ENCODE measurements at regions not wholly inside any gene's neighbourhood (a gene's known extent, or its start where the extent isn't known, plus 50 kb on each side); places are given as distances from the start of the nearest gene placed in this dataset.

- no peak for DNase-seq (ENCODE audit: extremely low read depth in 1 of 4, low spot score in 3 of 4)
- ATAC-seq: no peak
- intact Hi-C loops (cut with micrococcal nuclease): no loop called here
- in situ Hi-C loops (cut with MboI): no loop called here
- peaks cover 18 to 29% of the 10 kb centered on the region in 2 experiments for H3K27me3 ChIP-seq (ENCODE audit: control insufficient read depth in 2 of 2, insufficient read depth in 2 of 2, low read length in 2 of 2)
- H4K20me1 ChIP-seq (replicated peaks; ENCODE audit: control insufficient read depth, insufficient read depth, low read length): no peaks in the 10 kb centered on the region
- H3K4me3 ChIP-seq: no peak overlapping the region
- no peaks in the 10 kb centered on the region for H3K9me3 ChIP-seq (replicated peaks; ENCODE audit: control insufficient read depth, insufficient read depth, low read depth, low read length)
- no peaks in the 10 kb centered on the region for H3K9me1 ChIP-seq (ENCODE audit: control insufficient read depth, insufficient read depth, low read length)
- H3K4me2 ChIP-seq (ENCODE audit: insufficient read depth, low read length): no peak overlapping the region
- H3K79me2 ChIP-seq (ENCODE audit: control insufficient read depth, insufficient read depth, low read length): no peaks in the 10 kb centered on the region
- no peak overlapping the region for H3K27ac ChIP-seq (ENCODE audit: extremely low read depth, low read depth, low read length)
- CTCF ChIA-PET (ENCODE audit: low intra/inter-chr PET ratio): no interaction called here
- WGBS (ENCODE audit: insufficient coverage, low coverage, missing lambda C conversion rate): 36% methylated on average over 29 of the region's 58 CpGs
- peak overlapping the region; percentile 58; the same call in 1 of the 2 replicates for H2AFZ ChIP-seq (ENCODE audit: low read depth, low read length)
- H3K4me1 ChIP-seq (replicated peaks in 1 of 2; ENCODE audit: control insufficient read depth in 2 of 2, insufficient read depth in 2 of 2, low read length in 2 of 2): peaks cover 7 to 15% of the 10 kb centered on the region in 2 experiments; a peak in 4 of 5 replicates
- BruUV-seq (replicated peaks): no TSS peak
- H3K9ac ChIP-seq (ENCODE audit: insufficient read depth in 1 of 2, low read depth in 2 of 2, low read length in 2 of 2): no peak overlapping the region; a peak in 1 of 4 replicates
- no peak for FAIRE-seq
- POLR2A ChIA-PET: no interaction called here
- TF ChIP-seq ZNF232 (CRISPR knock-in tag; IDR thresholded peaks at IDR 0.05) (no peak), SMAD3 (CRISPR knock-in tag; conservative IDR thresholded peaks at IDR 0.05) (no peak), E2F4 (CRISPR knock-in tag; IDR thresholded peaks at IDR 0.05; ENCODE audit: low read depth) (no peak), PCBP1 (IDR thresholded peaks at IDR 0.05; ENCODE audit: low read depth, low read length, poor library complexity, severe bottlenecking) (peak; percentile 36)
- no peaks in the 10 kb centered on the region for H3K36me3 ChIP-seq (ENCODE audit: control insufficient read depth, insufficient read depth, low read length)
Observed at GRCh38 chr15:96416218-96416933, 85.9 kb downstream of the NR2F2 start.

Data from K562 (cell line).